ENCODE measurements at regions not wholly inside any gene's neighbourhood (a gene's known extent, or its start where the extent isn't known, plus 50 kb on each side); places are given as distances from the start of the nearest gene placed in this dataset.
A peak's percentile ranks its signal among the peaks of the same experiment; 100 is the strongest.
"Not testable (repeated sequence)": the region's sequence is repeated elsewhere in the genome, so short reads cannot be mapped to it uniquely, and the experiment has no call there.

GRCh38 chr22:19593991-19594569 lies 69.9 kb upstream of the CLDN5 start:
- H3K36me3 Mint-ChIP-seq (ENCODE audit: insufficient read depth), result no peaks in the 10 kb centered on the region
- H3K9me3 Mint-ChIP-seq, result no peaks in the 10 kb centered on the region
- H3K27me3 Mint-ChIP-seq (ENCODE audit: low read depth), result peaks cover 3% of the 10 kb centered on the region

GRCh38 chr22:19595532-19595931 lies 71.3 kb upstream of the CLDN5 start:
- ATAC-seq (no peak), DNase-seq (no peak)
- Mint-ChIP-seq H3K4me3 (no peak overlapping the region), H3K4me1 (ENCODE audit: low read depth) (peaks cover 40% of the 10 kb centered on the region), H3K27me3 (ENCODE audit: low read depth) (peaks cover 2% of the 10 kb centered on the region), H3K36me3 (ENCODE audit: insufficient read depth) (no peaks in the 10 kb centered on the region), H3K9me3 (no peaks in the 10 kb centered on the region)

More at GRCh38 chr22:19593991-19594569, 69.9 kb upstream of the CLDN5 start:
- DNase-seq, result no peak
- no peak for ATAC-seq
- no peak overlapping the region for H3K4me3 Mint-ChIP-seq
- H3K4me1 Mint-ChIP-seq (ENCODE audit: low read depth), result peaks cover 34% of the 10 kb centered on the region

- Mint-ChIP-seq H3K27me3 (ENCODE audit: low read depth) (peaks cover 2% of the 10 kb centered on the region), H3K36me3 (ENCODE audit: insufficient read depth) (no peaks in the 10 kb centered on the region), H3K9me3 (no peaks in the 10 kb centered on the region), H3K4me3 (no peak overlapping the region), H3K4me1 (ENCODE audit: low read depth) (peaks cover 43% of the 10 kb centered on the region)
- ATAC-seq (peak in 1 of 2 donors; percentile 54), DNase-seq (no peak)
Measured at GRCh38 chr22:19596680-19597398, 72.6 kb upstream of the CLDN5 start.

- no peaks in the 10 kb centered on the region for H3K9me3 Mint-ChIP-seq
- H3K36me3 Mint-ChIP-seq (ENCODE audit: insufficient read depth), result no peaks in the 10 kb centered on the region
- H3K4me3 Mint-ChIP-seq, result peak overlapping the region; percentile 62
- peaks cover 2% of the 10 kb centered on the region for H3K27me3 Mint-ChIP-seq (ENCODE audit: low read depth)
- ATAC-seq (peak; percentile 82), DNase-seq (peak; percentile 33)
- peaks cover 46% of the 10 kb centered on the region for H3K4me1 Mint-ChIP-seq (ENCODE audit: low read depth)
Measured at GRCh38 chr22:19597399-19597735, 73.2 kb upstream of the CLDN5 start.

DNA sequence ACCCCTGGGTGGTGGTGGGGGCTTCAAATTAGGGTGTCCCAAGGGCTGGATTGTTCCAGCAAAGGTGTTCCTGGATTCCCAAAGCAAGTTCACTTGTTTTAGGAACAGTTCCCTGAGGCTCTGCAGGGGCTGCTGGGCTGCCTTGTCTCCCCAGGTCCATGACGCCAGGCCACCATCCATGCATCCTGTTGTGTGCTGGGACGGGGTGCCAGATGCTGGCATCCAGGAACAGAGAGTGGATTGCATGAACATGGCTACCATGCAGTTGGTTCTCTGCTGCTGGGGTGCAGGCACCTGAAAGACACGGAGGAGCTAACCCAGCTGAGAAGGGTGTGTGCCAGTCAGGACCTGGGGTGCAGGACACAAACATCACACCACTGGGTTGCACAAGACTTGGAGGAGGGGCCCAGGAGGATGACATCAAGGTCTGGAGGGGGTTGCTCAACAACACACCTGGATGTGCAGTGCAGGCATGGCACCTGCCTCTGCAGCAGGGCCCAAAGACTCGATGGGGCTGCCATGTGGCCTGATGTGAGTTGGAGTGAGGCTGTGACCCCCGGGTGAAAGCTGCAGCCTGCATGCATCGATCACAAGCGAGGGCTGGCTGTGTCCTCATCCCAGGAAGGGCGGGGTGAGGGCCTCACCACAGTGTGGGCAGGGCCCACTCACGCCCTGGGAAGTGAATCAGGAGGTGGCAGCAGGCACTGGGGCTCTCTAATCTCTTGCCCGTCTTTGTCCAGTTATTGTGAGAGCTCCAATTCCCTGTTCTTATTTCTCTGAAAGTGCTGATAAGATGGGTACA lies 74.0 kb upstream of the CLDN5 start:
- no peaks in the 10 kb centered on the region for H3K36me3 Mint-ChIP-seq (ENCODE audit: insufficient read depth)
- peaks cover 53% of the 10 kb centered on the region for H3K4me1 Mint-ChIP-seq (ENCODE audit: low read depth)
- DNase-seq (no peak), ATAC-seq (peak; percentile 28 to 42)
- peaks cover 2% of the 10 kb centered on the region for H3K27me3 Mint-ChIP-seq (ENCODE audit: low read depth)
- H3K9me3 Mint-ChIP-seq, result no peaks in the 10 kb centered on the region
- no peak overlapping the region for H3K4me3 Mint-ChIP-seq

- H3K4me3 Mint-ChIP-seq, result no peak overlapping the region
- DNase-seq (no peak), ATAC-seq (no peak)
- H3K27me3 Mint-ChIP-seq (ENCODE audit: low read depth), result no peaks in the 10 kb centered on the region
- no peaks in the 10 kb centered on the region for H3K9me3 Mint-ChIP-seq
- peaks cover 50% of the 10 kb centered on the region for H3K4me1 Mint-ChIP-seq (ENCODE audit: low read depth)
- H3K36me3 Mint-ChIP-seq (ENCODE audit: insufficient read depth), result no peaks in the 10 kb centered on the region
Measured at GRCh38 chr22:19599004-19599403, 74.8 kb upstream of the CLDN5 start.

DNA sequence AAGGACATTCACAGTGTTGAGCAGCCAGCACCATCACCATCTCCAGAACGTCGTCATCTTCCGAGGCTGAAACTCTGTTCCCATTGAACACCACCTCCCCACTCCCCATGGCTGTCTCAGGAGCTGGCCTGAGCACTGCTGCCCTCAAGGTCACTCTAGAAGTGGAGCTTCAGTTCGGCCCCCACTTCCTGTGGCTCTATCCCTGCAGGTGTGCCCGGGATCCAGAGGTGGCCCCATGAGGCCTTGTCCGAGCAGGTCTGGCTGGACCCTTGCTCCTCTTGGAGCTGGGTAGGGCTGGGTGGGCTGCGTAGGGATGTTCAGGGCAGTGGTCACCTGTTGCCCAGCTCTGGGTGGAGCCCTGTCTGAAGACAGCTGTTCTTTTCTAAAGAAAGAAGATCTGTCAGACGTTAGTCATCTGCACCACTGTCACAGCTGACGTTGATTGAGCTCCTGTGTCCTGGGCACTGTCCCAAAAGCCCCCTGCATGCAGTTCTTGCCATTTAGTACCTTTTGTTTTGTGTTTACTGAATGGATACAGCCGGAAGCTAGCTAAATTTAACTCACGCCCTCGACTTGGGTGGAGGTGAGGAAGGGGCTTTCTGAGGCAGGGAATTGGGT lies 75.5 kb upstream of the CLDN5 start:
- no peak for ATAC-seq
- H3K4me3 Mint-ChIP-seq, result no peak overlapping the region
- no peaks in the 10 kb centered on the region for H3K36me3 Mint-ChIP-seq (ENCODE audit: insufficient read depth)
- no peak for DNase-seq
- no peaks in the 10 kb centered on the region for H3K9me3 Mint-ChIP-seq
- H3K27me3 Mint-ChIP-seq (ENCODE audit: low read depth), result no peaks in the 10 kb centered on the region
- peaks cover 49% of the 10 kb centered on the region for H3K4me1 Mint-ChIP-seq (ENCODE audit: low read depth)

GRCh38 chr22:19603346-19603745 lies 79.1 kb upstream of the CLDN5 start:
- not testable (repeated sequence) for DNase-seq; H3K36me3 Mint-ChIP-seq (ENCODE audit: insufficient read depth); ATAC-seq; H3K27me3 Mint-ChIP-seq (ENCODE audit: low read depth); H3K9me3 Mint-ChIP-seq; H3K4me3 Mint-ChIP-seq
- peaks cover 41% of the 10 kb centered on the region for H3K4me1 Mint-ChIP-seq (ENCODE audit: low read depth)

DNA sequence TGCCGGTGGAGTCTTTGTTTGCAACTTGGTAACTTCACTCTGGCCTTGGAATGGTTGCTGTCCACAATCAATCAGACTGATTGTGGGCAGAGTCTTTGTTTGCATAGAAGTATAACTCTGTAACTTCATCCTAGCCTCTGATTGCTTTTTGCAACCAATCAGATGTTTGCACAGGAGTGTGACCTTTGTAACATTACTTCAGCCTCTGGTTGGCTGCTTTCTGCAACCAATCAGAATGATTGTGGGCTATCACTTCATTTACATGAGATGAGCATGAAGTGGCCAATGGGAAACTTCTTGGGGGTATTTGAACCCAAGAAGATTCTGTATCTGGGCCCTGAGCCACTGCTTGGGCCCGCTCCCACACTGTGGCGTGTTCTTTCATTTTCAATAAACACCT lies 79.6 kb upstream of the CLDN5 start:
- H3K4me1 Mint-ChIP-seq (ENCODE audit: low read depth), result peaks cover 41% of the 10 kb centered on the region
- ATAC-seq, result no peak

DNA sequence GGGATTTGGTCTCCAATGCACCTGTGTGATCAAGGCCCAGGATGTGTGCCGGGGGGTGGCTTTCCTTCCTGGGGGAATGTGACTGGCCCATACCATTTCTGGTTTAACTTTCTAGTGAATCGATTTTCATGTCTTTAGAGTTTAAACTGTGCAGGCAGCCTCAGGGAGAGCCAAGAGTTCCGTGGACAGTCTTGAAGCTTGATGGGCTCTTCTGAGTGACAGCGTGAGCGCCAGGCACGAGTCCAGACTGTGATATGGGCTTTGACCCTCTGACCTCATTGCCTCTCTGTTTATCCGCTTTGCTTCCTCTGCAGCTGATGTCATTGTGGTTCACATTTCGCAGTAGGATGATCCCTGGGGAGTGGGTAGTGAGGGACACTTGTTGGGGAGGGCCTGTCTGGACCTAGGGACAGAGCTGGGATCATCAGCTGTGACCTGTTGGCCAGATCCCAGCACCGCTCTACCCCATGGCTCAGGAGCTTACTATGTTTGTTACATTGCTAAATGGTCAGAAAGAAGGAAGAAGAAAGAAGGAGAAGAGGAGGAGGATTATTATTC lies 80.6 kb upstream of the CLDN5 start:
- Mint-ChIP-seq H3K27me3 (ENCODE audit: low read depth) (peaks cover 2% of the 10 kb centered on the region), H3K4me1 (ENCODE audit: low read depth) (peaks cover 38% of the 10 kb centered on the region), H3K36me3 (ENCODE audit: insufficient read depth) (no peaks in the 10 kb centered on the region), H3K4me3 (no peak overlapping the region), H3K9me3 (no peaks in the 10 kb centered on the region)
- ATAC-seq (no peak), DNase-seq (no peak)

More for the DNA sequence above, 79.6 kb upstream of the CLDN5 start:
- Mint-ChIP-seq H3K9me3 (no peaks in the 10 kb centered on the region), H3K27me3 (ENCODE audit: low read depth) (peaks cover 2% of the 10 kb centered on the region), H3K4me3 (no peak overlapping the region), H3K36me3 (ENCODE audit: insufficient read depth) (no peaks in the 10 kb centered on the region)
- DNase-seq, result no peak

DNA sequence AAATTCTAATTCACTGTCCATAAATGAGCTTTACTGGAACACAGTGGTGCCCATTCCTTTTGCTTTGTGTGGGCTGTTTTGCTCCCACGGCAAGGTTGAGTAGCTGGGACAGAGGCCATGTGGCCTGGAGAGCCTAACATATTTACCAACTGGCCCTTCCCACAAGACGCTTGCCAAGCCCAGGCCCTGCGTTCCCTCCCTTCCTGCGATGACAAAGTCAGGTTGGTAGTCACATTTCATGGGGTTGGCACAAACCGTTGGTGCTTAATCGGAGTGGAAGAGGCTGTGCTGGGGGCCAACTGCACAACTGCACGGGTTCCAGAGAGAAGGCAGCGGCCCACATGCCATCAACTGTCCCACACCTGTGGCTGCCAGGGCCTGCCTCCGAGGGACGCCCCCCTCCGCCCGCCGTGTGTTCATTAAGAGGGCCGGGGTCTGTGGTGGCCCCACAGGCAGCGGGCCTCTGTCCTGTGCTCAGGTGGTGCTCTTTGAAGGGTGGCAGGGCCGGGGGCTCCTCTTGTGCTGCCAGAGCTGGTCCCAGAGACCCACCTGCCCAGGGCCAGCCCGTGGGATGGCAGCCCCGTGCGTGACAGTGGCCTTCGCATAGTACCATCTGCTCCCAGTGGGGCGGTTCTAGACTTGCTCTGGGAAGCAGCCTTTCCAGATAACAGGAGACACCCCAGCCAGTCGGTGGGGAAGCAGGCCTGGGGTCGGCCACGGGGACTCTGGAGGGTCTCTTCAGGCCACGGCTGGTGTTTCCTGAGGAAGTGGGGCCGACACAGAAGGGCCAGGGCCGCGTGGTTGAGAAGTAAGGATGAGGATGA lies 81.5 kb upstream of the CLDN5 start:
- H3K4me3 Mint-ChIP-seq, result no peak overlapping the region
- H3K36me3 Mint-ChIP-seq (ENCODE audit: insufficient read depth), result no peaks in the 10 kb centered on the region
- peaks cover 42% of the 10 kb centered on the region for H3K4me1 Mint-ChIP-seq (ENCODE audit: low read depth)
- no peak for DNase-seq
- H3K9me3 Mint-ChIP-seq, result no peaks in the 10 kb centered on the region
- no peak for ATAC-seq
- peaks cover 2% of the 10 kb centered on the region for H3K27me3 Mint-ChIP-seq (ENCODE audit: low read depth)

DNA sequence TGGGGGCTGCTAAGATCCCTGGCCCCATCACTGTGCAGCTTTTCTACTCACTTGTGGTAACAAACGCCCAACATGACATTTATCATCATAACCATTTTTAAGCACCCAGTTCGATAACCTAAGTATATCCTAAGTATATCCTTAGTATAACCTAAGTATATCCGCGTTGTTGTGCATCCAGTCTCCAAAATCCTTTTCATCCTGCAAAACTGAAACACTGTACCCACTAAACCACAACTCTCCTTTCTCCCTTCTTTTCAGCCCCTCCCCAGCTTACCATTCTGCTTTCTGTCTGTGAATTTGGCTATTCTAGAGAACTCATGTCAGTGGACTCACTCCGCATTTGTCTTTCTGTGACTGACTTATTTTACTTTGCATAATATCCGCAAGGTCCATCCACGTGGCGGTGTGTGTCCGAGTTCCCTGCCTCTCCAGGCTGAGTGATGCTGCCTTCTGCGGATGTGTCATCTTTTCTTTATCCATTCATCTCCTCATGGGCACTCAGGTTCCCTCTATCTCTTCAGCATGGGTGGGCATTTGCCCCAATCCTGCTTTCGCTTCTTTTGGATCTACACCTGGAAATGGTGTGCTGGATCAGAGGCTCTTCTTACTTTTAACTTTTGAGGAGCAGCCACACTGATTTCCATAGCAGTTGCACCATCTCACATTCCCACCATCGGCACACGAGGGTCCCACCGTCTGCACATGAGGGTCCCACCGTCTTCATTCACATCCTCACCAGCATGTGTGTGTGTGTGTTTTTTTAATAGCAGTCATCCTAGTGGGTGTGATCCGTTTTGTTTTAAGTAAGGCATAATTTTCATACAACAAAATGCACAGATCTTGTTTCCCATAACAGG lies 82.4 kb upstream of the CLDN5 start:
- H3K4me1 Mint-ChIP-seq (ENCODE audit: low read depth), result peaks cover 44% of the 10 kb centered on the region
- H3K27me3 Mint-ChIP-seq (ENCODE audit: low read depth), result peaks cover 2% of the 10 kb centered on the region
- H3K4me3 Mint-ChIP-seq, result no peak overlapping the region
- no peak for ATAC-seq
- no peaks in the 10 kb centered on the region for H3K36me3 Mint-ChIP-seq (ENCODE audit: insufficient read depth)
- DNase-seq, result no peak
- no peaks in the 10 kb centered on the region for H3K9me3 Mint-ChIP-seq

Measured in activated T-cell treated with anti-CD3 and anti-CD28 coated beads, Interleukin-2, amount 50 U/mL, for 4 hours (primary cell).